WERI-Rb-1 (cell line): ENCODE measurements at regions not wholly inside any gene's neighbourhood (a gene's known extent, or its start where the extent isn't known, plus 50 kb on each side); places are given as distances from the start of the nearest gene placed in this dataset.

Experiments used
- DNase-seq: peaks from one replicate; pipeline ENCODE4 v3.0.0-alpha.2; 2020
- H3K27ac ChIP-seq: fragments of 250-450 bp; sonication (Bioruptor Pico); 2 replicates; pipeline ENCODE4 v1.5.1; 2020; ENCODE audit warnings: mild to moderate bottlenecking, moderate library complexity
- H3K27me3 ChIP-seq: fragments of 250-450 bp; sonication (Bioruptor Pico); 2 replicates; pipeline ENCODE4 v1.5.1; 2021; ENCODE audit warnings: mild to moderate bottlenecking, low read depth, moderate library complexity; ENCODE audit not compliant: insufficient read depth, severe bottlenecking
- H3K36me3 ChIP-seq: fragments of 250-450 bp; sonication (Bioruptor Pico); 2 replicates; pipeline ENCODE4 v1.5.1; 2020; ENCODE audit warnings: mild to moderate bottlenecking, moderate library complexity
- H3K4me3 ChIP-seq: 2 replicates; pipeline ENCODE4 v1.5.1; 2011; ENCODE audit warnings: low read depth, mild to moderate bottlenecking, control low read depth, low read length
- H3K9me3 ChIP-seq: fragments of 250-450 bp; sonication (Bioruptor Pico); 2 replicates; pipeline ENCODE4 v1.5.1; 2021; ENCODE audit warnings: mild to moderate bottlenecking, moderate library complexity; ENCODE audit not compliant: severe bottlenecking
- CTCF ChIP-seq: IDR thresholded peaks from 2 replicates; pipeline ENCODE4 v1.5.1; 2011; ENCODE audit warnings: low read depth, mild to moderate bottlenecking, control low read depth, inconsistent platforms, low read length

GRCh38 chr10:4467481-4467880 lies 358.5 kb upstream of the AKR1E2 start:
- Histone ChIP-seq H3K27ac (no peak overlapping the region), H3K36me3 (no peaks in the 10 kb centered on the region), H3K27me3 (no peaks in the 10 kb centered on the region), H3K9me3 (no peaks in the 10 kb centered on the region), H3K4me3 (no peak overlapping the region)
- DNase-seq: no peak
- TF ChIP-seq CTCF: no peak

- no peak overlapping the region for H3K27ac ChIP-seq
- no peak for DNase-seq
- no peak for TF ChIP-seq CTCF
- no peaks in the 10 kb centered on the region for H3K36me3 ChIP-seq
- H3K4me3 ChIP-seq: no peak overlapping the region
- H3K27me3 ChIP-seq: no peaks in the 10 kb centered on the region
- no peaks in the 10 kb centered on the region for H3K9me3 ChIP-seq
Observed at GRCh38 chr10:4460267-4460666, 365.7 kb upstream of the AKR1E2 start.

GRCh38 chr10:4459531-4459930 lies 366.5 kb upstream of the AKR1E2 start:
- DNase-seq: no peak
- no peak overlapping the region for H3K4me3 ChIP-seq
- TF ChIP-seq CTCF: no peak
- H3K27me3 ChIP-seq: no peaks in the 10 kb centered on the region
- H3K9me3 ChIP-seq: no peaks in the 10 kb centered on the region
- no peak overlapping the region for H3K27ac ChIP-seq
- H3K36me3 ChIP-seq: no peaks in the 10 kb centered on the region

GRCh38 chr10:4457597-4457996 lies 368.4 kb upstream of the AKR1E2 start:
- Histone ChIP-seq H3K4me3 (no peak overlapping the region), H3K36me3 (no peaks in the 10 kb centered on the region), H3K27me3 (no peaks in the 10 kb centered on the region), H3K27ac (no peak overlapping the region), H3K9me3 (no peaks in the 10 kb centered on the region)
- TF ChIP-seq CTCF: no peak
- DNase-seq: no peak

GRCh38 chr10:4456776-4457175 lies 369.2 kb upstream of the AKR1E2 start:
- H3K27me3 ChIP-seq: no peaks in the 10 kb centered on the region
- H3K9me3 ChIP-seq: no peaks in the 10 kb centered on the region
- H3K27ac ChIP-seq: no peak overlapping the region
- no peak for TF ChIP-seq CTCF
- H3K4me3 ChIP-seq: no peak overlapping the region
- H3K36me3 ChIP-seq: no peaks in the 10 kb centered on the region
- no peak for DNase-seq

GRCh38 chr10:4456279-4456678 lies 369.7 kb upstream of the AKR1E2 start:
- DNase-seq: no peak
- TF ChIP-seq CTCF: no peak

More at GRCh38 chr10:4456279-4456678, 369.7 kb upstream of the AKR1E2 start:
- Histone ChIP-seq H3K27me3 (no peaks in the 10 kb centered on the region), H3K36me3 (no peaks in the 10 kb centered on the region), H3K4me3 (no peak overlapping the region), H3K27ac (no peak overlapping the region), H3K9me3 (no peaks in the 10 kb centered on the region)
